Osteoblast (primary cell): ENCODE measurements at regions not wholly inside any gene's neighbourhood (a gene's known extent, or its start where the extent isn't known, plus 50 kb on each side); places are given as distances from the start of the nearest gene placed in this dataset.

Source experiments
- DNase-seq: peaks from one replicate; pipeline ENCODE4 v3.0.0; 2011; ENCODE audit warnings: low spot score, mixed read lengths; ENCODE audit not compliant: insufficient read length; ENCODE audit errors: missing footprints
- H2AFZ ChIP-seq: 2 replicates; pipeline ENCODE4 v1.6.0; 2011; ENCODE audit warnings: mild to moderate bottlenecking, low read length
- H3K27ac ChIP-seq: 2 replicates; pipeline ENCODE4 v1.5.1; 2011; ENCODE audit warnings: mild to moderate bottlenecking, low read depth, low read length, moderate library complexity
- H3K27me3 ChIP-seq: 2 replicates; pipeline ENCODE4 v1.6.0; 2012; ENCODE audit warnings: mild to moderate bottlenecking, control low read depth, inconsistent platforms, low read length, moderate library complexity; ENCODE audit not compliant: insufficient read depth
- H3K36me3 ChIP-seq: 2 replicates; pipeline ENCODE4 v1.5.1; 2011; ENCODE audit warnings: mild to moderate bottlenecking, low read length, control low read depth, moderate library complexity; ENCODE audit not compliant: insufficient read depth
- H3K4me1 ChIP-seq: 2 replicates; pipeline ENCODE4 v1.5.1; 2011; ENCODE audit warnings: mild to moderate bottlenecking, low read length, control low read depth, moderate library complexity; ENCODE audit not compliant: insufficient read depth
- H3K4me2 ChIP-seq: 2 replicates; pipeline ENCODE4 v1.6.0; 2011; ENCODE audit warnings: mild to moderate bottlenecking, low read length; ENCODE audit not compliant: insufficient read depth
- H3K4me3 ChIP-seq: fragments of 200-600 bp; sonication (generic); 3 replicates; pipeline ENCODE4 v1.5.1; 2012; ENCODE audit warnings: mild to moderate bottlenecking, low read length, inconsistent platforms; ENCODE audit not compliant: insufficient read depth
- H3K79me2 ChIP-seq: 2 replicates; pipeline ENCODE4 v1.6.0; 2012; ENCODE audit warnings: mild to moderate bottlenecking, low read length, control low read depth, inconsistent platforms; ENCODE audit not compliant: insufficient read depth
- H3K9me3 ChIP-seq: 2 replicates; pipeline ENCODE4 v1.5.1; 2011; ENCODE audit warnings: low read depth, low read length, control low read depth
- H4K20me1 ChIP-seq: 2 replicates; pipeline ENCODE4 v1.6.0; 2012; ENCODE audit warnings: mild to moderate bottlenecking, low read length, control low read depth; ENCODE audit not compliant: insufficient read depth
- TF ChIP-seq, protein P1 (sequence below): IDR thresholded peaks from 2 replicates; pipeline ENCODE4 v1.5.1; 2011; ENCODE audit warnings: mild to moderate bottlenecking, low read depth, low read length, moderate library complexity; ENCODE audit errors: extremely low read depth

DNA sequence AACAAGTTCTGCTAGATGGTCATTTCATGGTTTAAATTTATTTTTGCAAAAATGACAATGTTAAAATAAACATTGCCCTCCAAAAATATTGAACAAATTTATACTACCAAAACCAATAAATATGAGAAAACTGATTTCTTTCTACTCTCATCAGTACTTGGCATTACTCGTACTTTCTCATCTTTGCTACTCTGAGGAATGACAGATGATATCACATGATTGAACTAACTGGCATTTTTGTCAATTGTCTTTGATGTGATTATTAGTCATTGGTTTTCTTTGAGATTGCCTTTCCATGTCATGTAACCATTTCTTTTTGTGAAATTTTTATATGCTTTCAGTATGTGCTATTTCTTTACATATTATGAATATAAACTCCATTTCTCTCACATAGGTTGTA, 167.0 kb upstream of the ITGA4 start:
- Histone ChIP-seq H3K27ac (no peak overlapping the region), H3K36me3 (no peaks in the 10 kb centered on the region), H3K4me3 (no peak overlapping the region), H4K20me1 (no peaks in the 10 kb centered on the region), H3K79me2 (no peaks in the 10 kb centered on the region), H3K27me3 (no peaks in the 10 kb centered on the region), H3K4me1 (no peaks in the 10 kb centered on the region), H2AFZ (no peak overlapping the region), H3K4me2 (no peak overlapping the region), H3K9me3 (no peaks in the 10 kb centered on the region)
- TF ChIP-seq, protein P1, sequence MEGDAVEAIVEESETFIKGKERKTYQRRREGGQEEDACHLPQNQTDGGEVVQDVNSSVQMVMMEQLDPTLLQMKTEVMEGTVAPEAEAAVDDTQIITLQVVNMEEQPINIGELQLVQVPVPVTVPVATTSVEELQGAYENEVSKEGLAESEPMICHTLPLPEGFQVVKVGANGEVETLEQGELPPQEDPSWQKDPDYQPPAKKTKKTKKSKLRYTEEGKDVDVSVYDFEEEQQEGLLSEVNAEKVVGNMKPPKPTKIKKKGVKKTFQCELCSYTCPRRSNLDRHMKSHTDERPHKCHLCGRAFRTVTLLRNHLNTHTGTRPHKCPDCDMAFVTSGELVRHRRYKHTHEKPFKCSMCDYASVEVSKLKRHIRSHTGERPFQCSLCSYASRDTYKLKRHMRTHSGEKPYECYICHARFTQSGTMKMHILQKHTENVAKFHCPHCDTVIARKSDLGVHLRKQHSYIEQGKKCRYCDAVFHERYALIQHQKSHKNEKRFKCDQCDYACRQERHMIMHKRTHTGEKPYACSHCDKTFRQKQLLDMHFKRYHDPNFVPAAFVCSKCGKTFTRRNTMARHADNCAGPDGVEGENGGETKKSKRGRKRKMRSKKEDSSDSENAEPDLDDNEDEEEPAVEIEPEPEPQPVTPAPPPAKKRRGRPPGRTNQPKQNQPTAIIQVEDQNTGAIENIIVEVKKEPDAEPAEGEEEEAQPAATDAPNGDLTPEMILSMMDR: no peak
- DNase-seq: no peak

DNA sequence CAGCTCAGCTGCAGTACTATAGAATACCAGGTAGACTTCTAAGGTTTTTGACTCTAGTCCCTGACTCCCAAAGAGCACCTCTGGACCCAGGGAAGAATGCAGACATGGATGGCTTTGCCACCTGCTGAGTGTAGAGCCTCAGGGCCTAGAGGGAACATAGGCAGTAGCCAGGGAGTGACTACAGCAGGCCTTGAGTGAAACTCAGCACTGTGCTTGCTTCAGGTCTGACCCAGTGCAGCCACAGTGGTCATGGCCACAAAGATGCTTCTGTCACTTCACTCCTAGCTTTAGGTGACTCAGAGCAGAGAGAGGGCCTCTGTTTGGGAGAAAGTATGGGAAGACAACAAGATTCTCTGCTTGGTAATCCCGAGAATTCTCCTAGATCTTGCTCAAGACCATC, 162.2 kb upstream of the ITGA4 start:
- Histone ChIP-seq H3K4me1 (no peaks in the 10 kb centered on the region), H3K9me3 (no peaks in the 10 kb centered on the region), H3K27me3 (no peaks in the 10 kb centered on the region), H2AFZ (no peak overlapping the region), H3K4me2 (no peak overlapping the region), H3K79me2 (no peaks in the 10 kb centered on the region), H3K27ac (no peak overlapping the region), H4K20me1 (no peaks in the 10 kb centered on the region), H3K4me3 (no peak overlapping the region), H3K36me3 (no peaks in the 10 kb centered on the region)
- TF ChIP-seq, protein P1: no peak
- DNase-seq: no peak

DNA sequence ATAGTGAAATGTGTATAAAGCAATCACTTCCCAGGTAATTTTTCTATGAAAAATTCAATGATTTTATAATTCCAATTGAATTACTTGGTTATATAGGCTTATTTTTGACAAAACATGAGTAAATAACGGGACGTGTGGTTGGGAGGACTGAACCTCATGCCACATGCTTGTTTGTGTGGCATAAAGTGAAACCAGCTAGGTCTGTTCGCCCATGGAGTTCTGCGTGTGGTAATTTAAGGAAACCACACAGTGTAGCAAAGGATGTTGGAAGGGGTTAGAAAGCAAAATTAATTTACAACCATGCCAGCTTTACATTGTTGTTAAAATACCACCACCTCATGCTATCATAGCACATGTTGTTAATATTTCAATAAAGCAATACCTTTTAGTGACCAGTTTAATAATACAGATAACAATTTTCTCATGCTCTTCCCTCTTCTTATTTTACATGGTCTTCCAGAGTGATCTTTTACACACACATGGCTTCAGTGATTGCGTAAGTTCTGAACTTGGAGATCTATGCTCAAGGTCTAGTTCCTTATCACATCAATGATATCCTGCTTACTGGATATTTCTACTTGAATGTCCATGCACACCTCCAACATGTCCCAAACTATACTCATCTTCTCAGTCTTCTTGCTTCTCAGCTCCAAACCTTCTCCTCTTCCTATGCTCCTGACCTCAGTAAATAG, 156.4 kb upstream of the ITGA4 start:
- DNase-seq: peak; percentile 17
- no peak overlapping the region for H3K4me2 ChIP-seq
- TF ChIP-seq, protein P1: no peak
- no peaks in the 10 kb centered on the region for H3K36me3 ChIP-seq
- no peaks in the 10 kb centered on the region for H3K4me1 ChIP-seq
- H4K20me1 ChIP-seq: no peaks in the 10 kb centered on the region
- no peaks in the 10 kb centered on the region for H3K27me3 ChIP-seq
- no peak overlapping the region for H3K4me3 ChIP-seq
- H3K79me2 ChIP-seq: no peaks in the 10 kb centered on the region
- H2AFZ ChIP-seq: no peak overlapping the region
- H3K9me3 ChIP-seq: no peaks in the 10 kb centered on the region
- H3K27ac ChIP-seq: no peak overlapping the region

DNA sequence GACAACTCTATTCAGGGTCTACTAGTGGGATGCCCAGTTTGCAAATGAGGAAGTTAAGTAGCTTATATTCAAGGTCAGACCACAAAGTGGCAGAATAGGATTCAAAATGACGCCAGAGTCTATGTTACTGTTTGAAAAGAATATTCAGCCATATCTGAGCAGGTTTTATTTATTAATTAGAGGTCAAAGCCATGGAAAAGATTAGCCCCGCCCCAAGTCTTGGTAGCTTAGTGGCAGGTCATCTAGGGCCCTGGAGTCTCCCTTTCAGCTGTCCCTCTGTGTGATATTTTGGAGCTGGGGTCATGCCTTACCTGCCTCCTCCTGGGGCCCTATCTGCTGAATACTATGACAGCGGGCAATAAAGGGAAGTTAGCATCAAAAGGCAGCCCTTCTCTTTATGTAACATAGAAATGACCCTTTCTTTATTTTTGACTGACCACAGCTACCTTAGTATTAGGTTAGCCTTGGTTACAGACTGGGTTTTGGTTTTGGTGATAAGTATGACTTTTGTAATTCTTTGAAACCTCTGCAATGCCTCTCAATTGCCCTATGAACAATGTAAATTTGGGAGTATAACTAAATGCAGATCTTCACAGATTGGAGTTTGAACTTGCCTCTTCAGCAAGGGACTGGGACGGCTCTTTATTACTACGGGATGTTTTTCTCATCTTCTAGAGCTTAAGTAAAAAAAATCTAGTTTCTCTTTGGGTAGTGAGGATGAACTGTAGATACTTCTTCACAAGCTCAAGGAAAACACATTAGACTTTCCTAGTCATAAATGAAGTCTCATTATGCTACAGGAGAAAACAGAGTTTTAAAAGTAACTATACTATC, 153.0 kb upstream of the ITGA4 start:
- H2AFZ ChIP-seq: no peak overlapping the region
- H3K36me3 ChIP-seq: no peaks in the 10 kb centered on the region
- H3K9me3 ChIP-seq: no peaks in the 10 kb centered on the region
- H3K4me2 ChIP-seq: no peak overlapping the region
- no peaks in the 10 kb centered on the region for H3K79me2 ChIP-seq
- H3K4me1 ChIP-seq: no peaks in the 10 kb centered on the region
- H3K27ac ChIP-seq: no peak overlapping the region
- no peak for DNase-seq
- H3K27me3 ChIP-seq: no peaks in the 10 kb centered on the region
- TF ChIP-seq, protein P1: no peak
- no peaks in the 10 kb centered on the region for H4K20me1 ChIP-seq
- no peak overlapping the region for H3K4me3 ChIP-seq
